UCSD-AML1 (cell line): ENCODE measurements at regions not wholly inside any gene's neighbourhood (a gene's known extent, or its start where the extent isn't known, plus 50 kb on each side); places are given as distances from the start of the nearest gene placed in this dataset.

Experiments used
- DNase-seq: peaks from one replicate; lab custom pipeline; 2025; ENCODE audit not compliant: unreplicated experiment; lab: John Stamatoyannopoulos, UW

DNA sequence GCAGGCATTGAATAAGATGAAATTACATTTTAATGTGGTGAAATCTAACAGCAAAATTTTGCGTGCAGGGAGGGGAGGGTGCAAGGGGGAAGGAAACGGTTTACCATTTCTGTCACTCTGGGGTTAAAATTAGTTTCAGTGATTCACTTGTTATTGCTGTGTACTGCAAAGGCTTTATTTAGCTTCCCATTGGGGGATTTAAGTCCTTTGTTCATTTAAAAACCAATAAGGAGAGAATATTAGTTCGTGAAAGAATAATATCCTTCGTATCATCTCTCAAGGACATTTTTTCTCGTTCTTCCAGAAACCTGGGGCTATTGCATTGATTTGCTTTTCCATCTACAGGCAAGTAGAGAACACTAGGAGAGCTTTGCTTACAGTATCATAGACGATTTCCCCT lies 667.8 kb upstream of the RGMB start:
- DNase-seq = no peak

DNA sequence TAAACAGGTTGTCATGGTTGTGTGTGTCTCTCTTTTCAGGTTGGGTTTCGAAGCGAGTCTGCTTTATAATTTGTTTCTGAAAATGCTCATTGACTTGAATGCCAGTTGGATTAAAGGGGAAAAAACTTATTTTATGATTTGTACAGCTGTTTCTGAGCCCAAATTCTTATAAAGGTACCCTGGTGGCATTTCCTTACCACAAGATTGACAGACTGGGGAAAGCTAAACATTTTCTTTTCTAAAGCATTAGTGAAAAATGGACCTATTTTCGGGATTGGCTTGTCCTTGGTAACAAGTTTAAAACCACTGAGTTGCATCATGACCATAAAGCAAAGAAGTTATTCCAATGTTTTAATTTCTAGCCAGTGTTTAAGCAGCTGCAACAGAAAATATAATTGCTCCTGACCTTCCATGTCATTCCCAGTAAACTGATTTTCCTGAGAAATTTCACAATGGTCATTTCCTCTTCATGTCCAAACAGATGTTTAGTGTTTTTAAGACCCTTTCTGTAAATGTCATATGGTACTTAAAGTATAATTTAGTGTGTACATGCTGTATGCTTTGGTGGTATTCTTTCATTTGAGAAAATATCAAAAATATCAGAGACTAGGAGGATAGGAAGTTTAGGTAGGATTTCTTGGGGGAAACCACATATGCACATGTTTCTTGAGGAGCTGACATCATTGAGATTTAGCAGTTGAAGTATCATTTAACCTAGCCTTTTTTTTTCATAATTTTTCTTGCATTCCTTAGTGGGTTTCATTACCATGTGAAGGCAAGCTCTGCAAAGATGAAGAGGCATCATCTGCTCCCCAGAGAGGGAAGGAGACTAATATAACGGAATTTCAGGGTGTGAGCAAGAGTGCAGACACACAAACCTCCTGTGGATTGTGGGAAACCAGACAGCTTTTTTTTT lies 667.1 kb upstream of the RGMB start:
- DNase-seq = no peak

DNA sequence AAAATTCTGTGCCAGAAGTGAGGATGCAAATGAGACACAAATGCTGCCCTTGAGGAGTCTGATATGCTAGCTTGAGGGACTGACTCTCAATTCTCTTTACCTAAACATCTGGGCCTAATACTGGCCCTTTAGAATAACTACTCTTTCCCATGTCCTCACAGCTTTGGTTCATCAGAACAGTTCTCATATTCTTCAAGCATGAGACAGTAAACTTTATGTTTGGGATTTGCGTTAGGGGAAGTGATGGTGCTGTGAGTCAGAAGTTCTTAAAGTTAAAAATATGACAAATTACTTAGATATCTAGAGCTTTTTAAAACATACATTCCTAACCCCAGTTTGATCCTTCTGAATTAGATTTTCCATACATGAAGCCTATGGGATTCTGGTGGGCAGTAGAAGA lies 665.0 kb upstream of the RGMB start:
- DNase-seq = no peak

DNA sequence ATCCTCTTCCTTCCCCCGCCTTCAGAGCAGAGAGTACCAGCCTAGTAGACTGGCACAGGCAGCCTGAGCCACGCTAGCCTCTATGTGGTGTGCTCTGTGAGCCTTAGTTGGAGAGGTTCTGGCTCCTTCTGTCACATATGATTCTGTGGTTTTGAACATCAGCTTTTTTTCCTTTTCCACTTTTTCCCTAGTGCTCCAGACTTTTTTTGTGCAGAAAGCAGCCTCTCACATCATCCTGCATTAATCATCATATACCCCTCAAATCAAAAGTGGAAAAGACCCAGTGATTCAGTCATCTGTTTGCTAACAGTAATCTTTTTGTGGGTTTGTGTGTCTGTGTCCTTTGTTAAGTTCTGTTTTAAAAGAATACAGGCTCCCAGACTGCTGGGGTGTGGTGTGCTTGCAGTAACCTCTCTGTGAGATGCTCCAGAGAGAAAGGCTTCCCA lies 663.9 kb upstream of the RGMB start:
- no peak for DNase-seq

DNA sequence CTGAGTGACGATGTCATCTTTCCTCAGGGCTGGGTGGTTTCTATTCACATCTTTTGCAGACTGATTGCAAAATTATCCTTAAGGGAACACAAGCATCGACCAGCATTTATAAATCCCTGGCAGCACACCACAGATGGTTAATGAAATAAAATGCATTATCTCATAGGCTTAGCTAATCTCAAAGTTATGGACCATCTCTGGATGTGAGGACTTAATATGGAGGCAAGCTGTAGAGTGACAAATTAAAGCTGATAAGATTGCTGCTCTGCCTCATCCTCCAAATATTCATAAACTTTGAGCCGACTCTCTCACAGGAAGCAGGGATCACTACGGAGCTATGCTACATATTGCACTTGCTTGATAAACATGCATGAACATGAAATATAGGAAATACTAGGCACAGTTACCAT lies 663.2 kb upstream of the RGMB start:
- DNase-seq = no peak

DNA sequence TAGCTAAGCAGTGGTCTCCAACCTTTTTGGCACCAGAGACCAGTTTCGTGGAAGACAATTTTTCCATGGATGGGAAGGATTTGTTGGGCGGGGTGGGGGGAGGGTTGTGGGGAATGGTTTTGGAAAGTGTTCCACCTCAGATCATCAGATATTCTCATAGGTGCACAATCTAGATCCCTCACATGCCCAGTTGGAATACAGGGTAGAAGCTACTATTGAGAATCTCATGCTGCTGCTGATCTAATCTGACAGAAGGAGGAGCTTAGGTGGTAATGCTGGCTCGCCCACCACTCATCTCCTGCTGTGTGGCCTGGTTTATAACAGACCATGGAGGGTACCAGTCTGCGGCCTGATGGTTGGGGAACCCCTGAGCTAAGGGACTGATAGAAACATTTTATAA lies 662.7 kb upstream of the RGMB start:
- DNase-seq = no peak

DNA sequence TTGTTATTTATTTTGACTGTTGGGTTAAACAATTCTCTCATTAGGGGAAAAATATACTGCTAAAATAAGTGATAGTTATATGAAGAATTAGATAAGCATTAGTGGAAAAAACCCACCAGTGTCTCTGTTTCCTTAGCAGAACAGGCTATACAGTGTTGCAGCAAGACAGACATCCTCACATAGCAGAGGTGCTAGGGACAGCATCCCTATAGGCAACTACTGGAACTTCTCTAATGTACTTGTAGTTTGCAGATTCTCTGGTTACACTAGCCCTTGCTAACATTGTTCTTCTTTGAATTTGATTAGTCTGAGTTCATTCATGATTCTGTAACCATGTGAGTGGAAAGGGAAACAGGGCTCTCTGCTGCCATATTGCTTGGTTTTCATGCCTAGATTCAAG lies 661.8 kb upstream of the RGMB start:
- DNase-seq = no peak

DNA sequence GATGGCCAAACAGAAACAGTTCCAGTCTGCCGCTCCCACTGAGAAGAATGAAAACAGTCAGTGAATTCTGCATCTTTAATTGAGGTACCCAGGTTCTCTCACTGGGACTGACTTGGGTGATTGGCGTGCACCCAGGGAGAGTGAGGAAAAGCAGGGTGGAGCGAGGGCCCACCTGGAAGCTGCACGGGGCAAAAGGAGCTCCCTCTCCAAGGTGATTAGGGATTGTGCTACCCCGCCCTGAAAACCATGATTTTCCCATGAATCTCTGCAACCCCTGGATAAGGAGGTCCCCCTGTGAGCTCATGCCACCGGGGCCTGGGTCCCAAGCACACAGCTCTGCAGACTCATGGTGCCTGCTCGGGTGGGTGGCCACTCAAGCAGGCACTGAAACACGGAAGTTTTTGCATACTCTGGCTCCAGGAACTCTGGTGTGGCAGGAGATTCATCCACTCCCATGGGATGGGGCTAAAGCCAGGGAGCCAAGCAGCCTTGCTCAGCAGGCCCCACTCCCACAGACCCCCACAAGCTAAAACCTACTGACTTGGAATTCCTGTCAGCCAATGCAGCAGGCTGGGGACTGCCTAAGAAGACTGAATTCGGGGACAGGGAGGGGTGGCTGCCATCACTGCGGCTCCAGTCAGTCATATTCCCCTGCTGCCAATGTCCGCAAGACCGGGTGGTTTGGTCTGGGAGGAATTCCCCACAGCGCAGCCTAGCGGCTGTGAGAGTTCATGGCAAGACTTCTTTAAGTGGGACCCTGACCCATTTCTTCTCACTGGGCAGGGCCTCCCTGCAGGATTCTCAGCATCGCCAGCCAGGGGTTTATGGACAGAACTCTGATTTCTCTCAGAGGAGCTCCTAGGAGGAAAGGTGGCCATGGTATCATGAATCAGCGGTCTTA lies 652.2 kb upstream of the RGMB start:
- no peak for DNase-seq

DNA sequence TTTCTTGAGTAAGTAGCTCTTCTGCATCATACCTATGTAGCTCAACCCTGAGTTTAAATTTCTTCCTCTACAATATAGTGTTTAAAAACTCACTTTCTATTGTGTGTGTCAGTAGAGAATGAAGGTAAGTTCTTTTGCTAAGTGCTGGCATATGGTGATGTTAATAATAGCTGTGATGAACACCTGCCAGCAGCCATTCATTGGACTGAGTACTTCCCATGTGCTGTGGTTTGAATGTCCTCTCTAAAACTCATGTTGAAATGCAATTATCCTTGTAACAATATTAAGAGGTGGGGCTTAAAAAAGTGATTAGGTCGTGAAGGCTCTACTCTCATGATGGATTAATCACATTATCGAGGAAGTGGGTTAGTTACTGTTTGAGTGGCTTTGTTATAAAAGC lies 645.2 kb upstream of the RGMB start:
- DNase-seq = no peak

DNA sequence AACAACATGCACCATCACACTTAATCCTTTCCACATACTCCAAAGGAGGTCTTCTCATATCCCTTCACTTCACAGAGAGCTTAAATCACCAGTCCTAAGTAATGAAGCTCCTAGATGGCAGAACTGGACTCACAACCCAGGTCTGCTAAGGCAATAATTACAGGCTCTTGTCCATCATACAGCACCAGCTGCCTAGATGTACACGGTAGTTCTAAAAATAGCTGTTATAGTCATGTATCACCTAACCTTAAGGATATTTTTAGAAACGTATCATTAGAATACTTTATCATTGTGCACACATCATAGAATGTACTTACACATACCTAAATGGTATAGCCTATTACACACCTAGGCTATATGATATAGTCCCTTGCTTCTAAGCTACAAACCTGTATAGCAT lies 644.6 kb upstream of the RGMB start:
- DNase-seq = no peak

DNA sequence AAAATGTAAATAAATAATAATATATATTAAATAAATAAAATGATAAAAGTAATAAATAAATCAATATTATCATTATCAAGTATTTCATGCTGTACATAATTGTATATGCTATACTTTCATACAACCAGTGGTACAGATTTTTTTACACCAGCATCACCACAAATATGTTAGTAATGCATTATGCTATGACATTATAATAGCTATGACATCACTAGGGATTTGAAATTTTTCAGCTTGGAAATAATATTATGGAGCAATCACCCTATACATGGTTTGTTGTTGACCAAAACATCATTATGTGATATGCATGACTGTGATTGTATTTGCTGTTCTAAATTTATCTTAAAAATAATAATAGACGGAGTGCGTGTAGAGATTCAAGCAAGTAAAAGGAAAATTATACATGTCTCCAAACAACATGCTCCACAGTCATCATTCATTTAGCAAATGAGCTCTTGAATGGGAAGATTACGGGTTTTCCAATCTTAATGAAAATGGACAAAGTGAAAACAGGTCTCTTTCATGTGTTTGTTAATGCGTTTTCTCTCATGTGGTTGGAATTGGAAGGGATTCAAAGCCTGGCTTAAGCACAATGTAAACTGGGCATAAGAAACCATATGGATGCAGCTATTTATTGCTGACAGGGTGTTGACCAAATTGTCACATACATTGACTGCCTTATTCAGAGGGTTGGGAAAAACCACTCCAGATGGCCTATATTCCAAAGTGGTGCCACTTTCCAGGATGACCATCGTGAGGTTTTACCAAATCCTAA lies 643.0 kb upstream of the RGMB start:
- no peak for DNase-seq

DNA sequence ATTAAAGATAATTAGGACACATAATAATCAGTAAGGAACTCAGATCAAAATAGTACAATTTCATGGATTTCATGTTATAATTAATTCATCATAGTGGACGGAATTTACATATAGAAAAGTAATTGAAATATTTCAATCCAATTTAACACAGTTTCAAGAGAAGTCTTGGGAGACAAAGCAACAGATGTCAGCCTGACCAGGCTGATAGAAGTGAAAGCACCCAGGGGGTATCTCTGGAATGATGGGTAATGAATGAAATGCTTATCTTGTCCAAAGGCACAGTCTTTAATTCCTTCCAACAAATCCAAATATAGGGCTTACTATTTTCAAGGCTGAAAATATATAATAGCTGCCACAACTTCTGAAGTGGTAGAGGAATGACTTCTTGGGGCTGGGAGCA lies 629.3 kb upstream of the RGMB start:
- DNase-seq = no peak

DNA sequence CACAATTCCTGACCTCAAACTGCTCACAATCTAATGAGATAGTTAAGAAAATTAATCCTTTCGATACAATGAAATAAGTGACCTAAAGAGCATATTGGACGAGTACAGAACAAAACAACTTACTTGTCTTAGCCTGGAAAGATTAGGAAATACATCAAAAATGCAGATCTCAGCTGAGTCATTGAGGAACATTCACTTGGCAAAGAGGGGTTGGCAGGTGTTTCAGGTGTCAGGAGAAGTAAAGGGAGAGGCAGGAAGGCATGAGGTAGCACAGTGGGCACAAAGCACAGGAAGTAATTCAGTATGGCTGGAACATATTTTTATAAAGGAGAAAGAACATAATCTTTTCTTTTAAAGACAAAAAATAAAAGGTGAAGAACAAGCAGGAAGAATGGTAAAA lies 628.8 kb upstream of the RGMB start:
- DNase-seq = no peak

DNA sequence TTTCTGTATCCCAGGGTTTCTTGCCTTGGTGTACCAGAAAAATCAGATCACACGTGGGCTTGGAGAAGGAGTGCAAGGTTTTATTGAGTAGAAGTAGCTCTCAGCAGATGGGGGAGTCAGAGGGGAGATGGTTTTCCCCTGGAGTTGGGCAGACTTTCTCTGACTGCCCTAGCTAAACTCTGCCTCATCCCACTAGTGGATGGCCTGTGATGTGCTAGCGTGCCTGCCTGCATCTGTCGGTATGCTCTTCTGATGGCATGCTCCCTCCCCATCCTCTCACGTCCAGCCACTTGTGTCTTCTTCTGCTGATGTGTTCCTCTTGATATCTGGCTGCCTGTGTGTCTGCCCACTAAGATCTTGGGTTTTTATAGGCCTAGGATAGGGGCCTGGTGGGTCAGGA lies 616.1 kb upstream of the RGMB start:
- no peak for DNase-seq

DNA sequence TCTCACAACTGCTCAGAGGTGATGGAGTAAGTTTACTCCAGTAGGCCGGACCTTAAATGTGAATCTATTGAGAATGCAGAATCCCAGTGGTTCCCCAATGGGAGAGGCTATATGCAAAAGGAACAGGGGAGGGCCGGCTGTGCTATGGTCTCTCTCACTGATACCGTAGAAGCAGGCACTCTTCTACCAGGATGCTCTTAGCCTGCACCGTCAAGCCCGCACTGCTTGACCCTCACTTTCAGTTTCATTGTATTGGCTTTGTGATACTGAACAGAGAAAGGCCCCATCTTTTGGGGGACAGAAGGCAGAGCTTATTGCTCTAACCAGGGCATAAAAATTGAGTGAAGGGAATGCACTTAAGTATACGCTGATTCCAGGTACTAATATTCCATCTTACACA lies 615.0 kb upstream of the RGMB start:
- DNase-seq = no peak

DNA sequence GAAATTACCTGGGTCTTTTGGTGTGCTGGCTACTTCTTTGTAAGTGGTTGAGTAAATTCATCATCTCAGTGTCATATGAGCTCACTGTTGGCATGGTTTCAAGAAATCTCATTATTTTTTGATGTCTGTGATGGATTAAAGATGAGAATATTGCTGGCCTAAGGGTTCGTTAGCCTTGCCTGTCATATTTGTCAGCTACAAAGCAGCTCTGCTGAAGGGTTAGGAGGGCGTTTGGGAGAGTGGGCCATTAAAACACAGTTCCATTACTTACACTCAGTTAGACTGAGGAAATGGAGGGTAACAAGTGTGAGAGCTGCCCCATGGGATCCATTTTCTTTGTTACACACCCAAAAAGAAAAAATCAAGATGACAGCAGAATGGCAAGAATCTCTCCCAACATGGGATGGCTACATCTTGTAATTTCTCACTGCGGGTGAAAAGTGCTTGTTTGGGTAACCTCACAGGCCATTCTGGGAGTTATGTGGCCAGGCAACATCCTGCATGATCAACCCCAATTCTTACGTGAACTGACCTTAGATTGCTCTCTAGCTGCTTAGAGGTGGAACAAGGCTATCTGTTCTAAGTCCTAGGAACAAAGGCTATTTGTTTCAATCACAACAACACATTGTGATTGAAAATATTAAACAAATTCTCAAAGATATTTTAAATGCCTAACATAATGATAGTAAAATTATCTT lies 609.5 kb upstream of the RGMB start:
- no peak for DNase-seq

DNA sequence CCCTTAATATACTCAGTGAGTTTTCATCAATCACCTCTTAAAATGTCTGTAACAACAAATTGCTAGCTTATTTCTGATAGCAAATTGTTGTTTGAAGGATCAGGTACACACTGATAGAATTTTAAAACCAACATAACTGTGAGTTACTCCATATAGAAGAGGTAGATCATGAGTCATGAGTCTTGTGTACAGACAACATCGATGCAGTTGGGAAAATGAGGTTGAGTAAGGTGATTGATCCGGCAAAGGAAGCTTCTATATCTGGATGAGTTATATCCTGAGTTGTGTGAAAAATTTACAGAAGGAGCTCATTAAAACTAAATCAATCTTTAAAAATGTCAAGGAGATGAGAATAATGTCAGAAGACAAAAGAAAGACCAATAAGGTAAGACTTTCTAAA lies 604.6 kb upstream of the RGMB start:
- DNase-seq = no peak

DNA sequence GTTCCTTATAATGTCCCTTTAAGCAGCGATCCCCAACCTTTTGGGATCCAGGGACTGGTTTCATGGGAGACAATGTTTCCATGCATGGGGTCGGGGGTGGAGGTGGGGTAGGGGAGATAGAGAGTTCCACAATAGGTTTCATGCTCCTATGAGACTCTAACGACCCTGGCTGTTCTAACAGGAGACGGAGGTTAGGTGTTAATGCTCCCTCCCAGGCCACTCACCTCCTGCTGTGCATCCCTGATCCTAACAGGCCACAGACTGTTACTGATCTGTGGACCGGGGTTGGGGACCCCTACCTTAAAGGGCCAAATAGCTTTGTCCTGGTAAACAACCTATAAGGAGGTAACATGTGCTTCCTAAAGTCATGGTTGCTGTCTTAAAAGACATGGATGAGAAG lies 602.5 kb upstream of the RGMB start:
- DNase-seq = no peak

DNA sequence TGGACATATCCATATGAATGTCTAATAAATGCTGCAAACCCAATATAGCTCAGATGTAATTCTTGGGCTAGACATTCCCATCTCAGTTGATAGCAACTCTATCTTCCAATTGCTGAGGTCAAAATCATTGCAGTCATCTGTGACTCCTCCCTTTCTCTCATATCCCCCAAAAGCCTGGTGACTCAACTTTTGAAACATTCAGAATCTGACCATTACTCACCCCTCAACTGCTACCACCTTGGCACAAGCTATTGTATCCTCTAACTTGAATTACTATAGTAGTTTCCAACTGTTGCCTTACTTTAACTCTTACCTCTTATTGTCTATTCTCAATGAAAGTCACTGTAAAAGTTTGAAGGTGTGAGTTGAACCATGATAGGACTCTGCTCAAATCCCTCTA lies 600.1 kb upstream of the RGMB start:
- no peak for DNase-seq

DNA sequence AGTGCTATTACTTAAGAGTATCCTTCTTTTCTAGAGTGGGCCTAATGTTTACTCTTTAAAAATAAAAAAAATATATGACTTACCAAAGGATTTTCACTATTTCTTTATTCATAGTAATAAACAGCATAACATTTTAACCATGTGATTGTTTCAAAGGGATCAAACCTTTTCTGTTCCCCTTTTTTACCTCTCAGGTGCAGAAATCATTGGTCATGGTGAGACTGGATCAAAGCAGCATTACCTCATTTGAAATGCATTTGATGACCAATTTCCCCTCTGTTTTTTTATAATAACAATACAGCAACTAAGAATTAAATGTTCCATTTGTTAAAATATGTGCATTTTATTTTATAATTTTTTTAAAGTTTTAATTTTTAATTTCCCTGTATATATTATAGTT lies 598.0 kb upstream of the RGMB start:
- DNase-seq = no peak
